Liver (tissue), 8 donors: ENCODE measurements at regions not wholly inside any gene's neighbourhood (a gene's known extent, or its start where the extent isn't known, plus 50 kb on each side); places are given as distances from the start of the nearest gene placed in this dataset.

Source experiments
- DNase-seq: peaks from one replicate; pipeline ENCODE4 v3.0.0-alpha.2; 2017; ENCODE audit warnings: low spot score
- H3K27ac ChIP-seq, 2 donors: one replicate each; pipeline ENCODE4 v1.7.0; 2013; ENCODE audit warnings: inconsistent platforms in 2 of 2, low read length in 2 of 2, control low read depth in 1 of 2, low read depth in 1 of 2, mild to moderate bottlenecking in 1 of 2
- H3K27me3 ChIP-seq, 4 donors: one replicate each; pipeline versions ENCODE4 v1.6.1 to v1.7.0; 2013; ENCODE audit warnings: low read length in 3 of 4, inconsistent platforms in 1 of 4, mild to moderate bottlenecking in 1 of 4, moderate library complexity in 1 of 4; ENCODE audit not compliant: control insufficient read depth in 4 of 4, insufficient read depth in 4 of 4
- H3K36me3 ChIP-seq, 4 donors: one replicate each; pipeline versions ENCODE4 v1.6.1 to v1.7.0; 2013; ENCODE audit warnings: low read length in 3 of 4, mild to moderate bottlenecking in 3 of 4, low read depth in 1 of 4, moderate library complexity in 1 of 4; ENCODE audit not compliant: control insufficient read depth in 4 of 4, insufficient read depth in 3 of 4
- H3K4me1 ChIP-seq, 4 donors: one replicate each; pipeline versions ENCODE4 v1.6.1 to v1.7.0; 2013; ENCODE audit warnings: low read length in 3 of 4, mild to moderate bottlenecking in 3 of 4, moderate library complexity in 1 of 4; ENCODE audit not compliant: control insufficient read depth in 4 of 4, insufficient read depth in 4 of 4
- H3K4me3 ChIP-seq, 3 donors: one replicate each; pipeline versions ENCODE4 v1.6.1 to v1.7.0; 2013; ENCODE audit warnings: low read length in 3 of 3, control low read depth in 1 of 3, low read depth in 1 of 3, mild to moderate bottlenecking in 1 of 3
- H3K9ac ChIP-seq, 2 donors: one replicate each; pipeline ENCODE4 v1.7.0; 2013; ENCODE audit warnings: low read length in 2 of 2, mild to moderate bottlenecking in 2 of 2, moderate library complexity in 2 of 2, control low read depth in 1 of 2, low read depth in 1 of 2
- H3K9me3 ChIP-seq, 4 donors: one replicate each; pipeline versions ENCODE4 v1.6.1 to v1.7.0; 2013; ENCODE audit warnings: low read length in 3 of 4; ENCODE audit not compliant: control insufficient read depth in 4 of 4
- EGR1 ChIP-seq, 2 donors: IDR thresholded peaks; 2 replicates each; pipeline ENCODE4 v1.6.1; 2016 to 2018; ENCODE audit warnings: antibody characterized with exemption in 2 of 2, low read depth in 2 of 2
- FOXA1 ChIP-seq: IDR thresholded peaks from 2 replicates; pipeline ENCODE4 v1.6.1; 2016; ENCODE audit warnings: antibody characterized with exemption
- FOXA2 ChIP-seq: IDR thresholded peaks from 2 replicates; pipeline ENCODE4 v1.6.1; 2016; ENCODE audit warnings: antibody characterized with exemption
- GABPA ChIP-seq, 2 donors: IDR thresholded peaks in 1 of 2; conservative IDR thresholded peaks in 1 of 2; 2 replicates each; pipeline ENCODE4 v1.6.1; 2016; ENCODE audit warnings: antibody characterized with exemption in 2 of 2, mild to moderate bottlenecking in 1 of 2, moderate library complexity in 1 of 2
- HNF4A ChIP-seq, 2 donors: conservative IDR thresholded peaks; 2 replicates each; pipeline ENCODE4 v1.6.1; 2016; ENCODE audit warnings: antibody characterized with exemption in 2 of 2, mild to moderate bottlenecking in 2 of 2
- HNF4G ChIP-seq: IDR thresholded peaks from 2 replicates; pipeline ENCODE4 v1.6.1; 2016; ENCODE audit warnings: antibody characterized with exemption
- JUND ChIP-seq, 2 donors: IDR thresholded peaks; 2 replicates each; pipeline ENCODE4 v1.6.1; 2016; ENCODE audit warnings: antibody characterized with exemption in 2 of 2
- NR2F2 ChIP-seq: IDR thresholded peaks from 2 replicates; pipeline ENCODE4 v1.6.1; 2016; ENCODE audit warnings: antibody characterized with exemption
- RAD21 ChIP-seq, 2 donors: IDR thresholded peaks; 2 replicates each; pipeline ENCODE4 v1.6.1; 2016; ENCODE audit warnings: antibody characterized with exemption in 2 of 2, mild to moderate bottlenecking in 2 of 2
- RXRA ChIP-seq, 2 donors: IDR thresholded peaks; 2 replicates each; pipeline ENCODE4 v1.6.1; 2017 to 2018; ENCODE audit warnings: antibody characterized with exemption in 2 of 2, mild to moderate bottlenecking in 1 of 2
- SP1 ChIP-seq: IDR thresholded peaks from 2 replicates; pipeline ENCODE4 v1.6.1; 2018; ENCODE audit warnings: antibody characterized with exemption, mild to moderate bottlenecking
- TAF1 ChIP-seq: conservative IDR thresholded peaks from 2 replicates; pipeline ENCODE4 v1.6.1; 2016; ENCODE audit warnings: antibody characterized with exemption, mild to moderate bottlenecking
- YY1 ChIP-seq: IDR thresholded peaks from 2 replicates; pipeline ENCODE4 v1.6.1; 2016; ENCODE audit warnings: antibody characterized with exemption, mild to moderate bottlenecking
- WGBS: extraction: QIAGEN DNeasy Blood & Tissue Kit; methylation state at CpG from one replicate; pipeline ENCODE4 v1.1.7; 2013; 5-methylcytosine and 5-hydroxymethylcytosine counted together
- TF ChIP-seq, protein P1 (sequence below): IDR thresholded peaks from 2 replicates; pipeline ENCODE4 v1.6.1; 2016; ENCODE audit warnings: antibody characterized with exemption, mild to moderate bottlenecking
- TF ChIP-seq, protein P2 (sequence below): IDR thresholded peaks from 2 replicates; pipeline ENCODE4 v1.6.1; 2016; ENCODE audit warnings: antibody characterized with exemption
- TF ChIP-seq, protein P3 (sequence below): fragments of 150-350 bp; IDR thresholded peaks from 2 replicates; pipeline ENCODE4 v1.5.1; 2017; ENCODE audit warnings: improper control_type of control experiment, low read depth, low read length; ENCODE audit not compliant: missing input control
- donor health status: healthy.
- donor health status: healthy.
- donor health status: healthy.
- donor health status: healthy.
- donor health status: healthy.

DNA sequence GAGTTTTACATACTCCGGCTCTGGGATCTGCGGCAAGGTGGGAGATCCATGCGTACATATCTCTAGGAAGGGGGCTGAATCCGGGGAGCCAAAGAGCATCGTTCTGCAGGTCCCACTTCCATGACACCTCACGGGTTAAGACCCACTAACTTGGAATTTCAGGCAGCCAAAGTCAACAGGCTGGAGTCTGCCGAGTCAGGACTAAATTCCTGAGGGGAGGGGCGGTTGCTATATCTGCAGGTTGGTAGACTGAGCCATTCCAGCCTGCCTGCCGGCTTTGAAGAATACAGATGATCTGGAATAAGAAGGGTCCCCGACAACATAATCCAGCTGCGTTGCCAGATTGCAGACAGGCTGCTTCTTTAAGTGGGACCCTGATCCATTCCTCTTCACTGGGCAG, 65.4 kb upstream of the PEX5L start:
- WGBS: 42% methylated on average over 11 of the region's 11 CpGs
- no peaks in the 10 kb centered on the region for H3K4me1 ChIP-seq
- peaks cover 0 to 3% (median 0%) of the 10 kb centered on the region in 4 donors for H3K27me3 ChIP-seq
- TF ChIP-seq, protein P1, sequence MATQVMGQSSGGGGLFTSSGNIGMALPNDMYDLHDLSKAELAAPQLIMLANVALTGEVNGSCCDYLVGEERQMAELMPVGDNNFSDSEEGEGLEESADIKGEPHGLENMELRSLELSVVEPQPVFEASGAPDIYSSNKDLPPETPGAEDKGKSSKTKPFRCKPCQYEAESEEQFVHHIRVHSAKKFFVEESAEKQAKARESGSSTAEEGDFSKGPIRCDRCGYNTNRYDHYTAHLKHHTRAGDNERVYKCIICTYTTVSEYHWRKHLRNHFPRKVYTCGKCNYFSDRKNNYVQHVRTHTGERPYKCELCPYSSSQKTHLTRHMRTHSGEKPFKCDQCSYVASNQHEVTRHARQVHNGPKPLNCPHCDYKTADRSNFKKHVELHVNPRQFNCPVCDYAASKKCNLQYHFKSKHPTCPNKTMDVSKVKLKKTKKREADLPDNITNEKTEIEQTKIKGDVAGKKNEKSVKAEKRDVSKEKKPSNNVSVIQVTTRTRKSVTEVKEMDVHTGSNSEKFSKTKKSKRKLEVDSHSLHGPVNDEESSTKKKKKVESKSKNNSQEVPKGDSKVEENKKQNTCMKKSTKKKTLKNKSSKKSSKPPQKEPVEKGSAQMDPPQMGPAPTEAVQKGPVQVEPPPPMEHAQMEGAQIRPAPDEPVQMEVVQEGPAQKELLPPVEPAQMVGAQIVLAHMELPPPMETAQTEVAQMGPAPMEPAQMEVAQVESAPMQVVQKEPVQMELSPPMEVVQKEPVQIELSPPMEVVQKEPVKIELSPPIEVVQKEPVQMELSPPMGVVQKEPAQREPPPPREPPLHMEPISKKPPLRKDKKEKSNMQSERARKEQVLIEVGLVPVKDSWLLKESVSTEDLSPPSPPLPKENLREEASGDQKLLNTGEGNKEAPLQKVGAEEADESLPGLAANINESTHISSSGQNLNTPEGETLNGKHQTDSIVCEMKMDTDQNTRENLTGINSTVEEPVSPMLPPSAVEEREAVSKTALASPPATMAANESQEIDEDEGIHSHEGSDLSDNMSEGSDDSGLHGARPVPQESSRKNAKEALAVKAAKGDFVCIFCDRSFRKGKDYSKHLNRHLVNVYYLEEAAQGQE: no peak
- no peak for TF ChIP-seq HNF4A (conservative IDR thresholded peaks at IDR 0.05)
- TF ChIP-seq TAF1: no peak
- TF ChIP-seq, protein P2, sequence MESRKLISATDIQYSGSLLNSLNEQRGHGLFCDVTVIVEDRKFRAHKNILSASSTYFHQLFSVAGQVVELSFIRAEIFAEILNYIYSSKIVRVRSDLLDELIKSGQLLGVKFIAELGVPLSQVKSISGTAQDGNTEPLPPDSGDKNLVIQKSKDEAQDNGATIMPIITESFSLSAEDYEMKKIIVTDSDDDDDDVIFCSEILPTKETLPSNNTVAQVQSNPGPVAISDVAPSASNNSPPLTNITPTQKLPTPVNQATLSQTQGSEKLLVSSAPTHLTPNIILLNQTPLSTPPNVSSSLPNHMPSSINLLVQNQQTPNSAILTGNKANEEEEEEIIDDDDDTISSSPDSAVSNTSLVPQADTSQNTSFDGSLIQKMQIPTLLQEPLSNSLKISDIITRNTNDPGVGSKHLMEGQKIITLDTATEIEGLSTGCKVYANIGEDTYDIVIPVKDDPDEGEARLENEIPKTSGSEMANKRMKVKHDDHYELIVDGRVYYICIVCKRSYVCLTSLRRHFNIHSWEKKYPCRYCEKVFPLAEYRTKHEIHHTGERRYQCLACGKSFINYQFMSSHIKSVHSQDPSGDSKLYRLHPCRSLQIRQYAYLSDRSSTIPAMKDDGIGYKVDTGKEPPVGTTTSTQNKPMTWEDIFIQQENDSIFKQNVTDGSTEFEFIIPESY: no peak
- TF ChIP-seq EGR1 (IDR thresholded peaks at IDR 0.05; ENCODE audit: low read depth in 2 of 2): no peak
- TF ChIP-seq, protein P3, sequence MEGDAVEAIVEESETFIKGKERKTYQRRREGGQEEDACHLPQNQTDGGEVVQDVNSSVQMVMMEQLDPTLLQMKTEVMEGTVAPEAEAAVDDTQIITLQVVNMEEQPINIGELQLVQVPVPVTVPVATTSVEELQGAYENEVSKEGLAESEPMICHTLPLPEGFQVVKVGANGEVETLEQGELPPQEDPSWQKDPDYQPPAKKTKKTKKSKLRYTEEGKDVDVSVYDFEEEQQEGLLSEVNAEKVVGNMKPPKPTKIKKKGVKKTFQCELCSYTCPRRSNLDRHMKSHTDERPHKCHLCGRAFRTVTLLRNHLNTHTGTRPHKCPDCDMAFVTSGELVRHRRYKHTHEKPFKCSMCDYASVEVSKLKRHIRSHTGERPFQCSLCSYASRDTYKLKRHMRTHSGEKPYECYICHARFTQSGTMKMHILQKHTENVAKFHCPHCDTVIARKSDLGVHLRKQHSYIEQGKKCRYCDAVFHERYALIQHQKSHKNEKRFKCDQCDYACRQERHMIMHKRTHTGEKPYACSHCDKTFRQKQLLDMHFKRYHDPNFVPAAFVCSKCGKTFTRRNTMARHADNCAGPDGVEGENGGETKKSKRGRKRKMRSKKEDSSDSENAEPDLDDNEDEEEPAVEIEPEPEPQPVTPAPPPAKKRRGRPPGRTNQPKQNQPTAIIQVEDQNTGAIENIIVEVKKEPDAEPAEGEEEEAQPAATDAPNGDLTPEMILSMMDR: no peak
- TF ChIP-seq FOXA1: no peak
- TF ChIP-seq GABPA (IDR thresholded peaks at IDR 0.05 in 1 of 2, conservative IDR thresholded peaks at IDR 0.05 in 1 of 2): no peak
- no peak for TF ChIP-seq JUND (IDR thresholded peaks at IDR 0.05)
- no peak for TF ChIP-seq SP1
- no peak for TF ChIP-seq NR2F2
- no peak for TF ChIP-seq RAD21 (IDR thresholded peaks at IDR 0.05)
- TF ChIP-seq YY1: no peak
- no peak for TF ChIP-seq RXRA (IDR thresholded peaks at IDR 0.05)
- peaks cover 0 to 7% (median 0%) of the 10 kb centered on the region in 4 donors for H3K9me3 ChIP-seq
- DNase-seq: no peak
- no peak overlapping the region for H3K9ac ChIP-seq
- H3K27ac ChIP-seq: no peak overlapping the region
- no peaks in the 10 kb centered on the region for H3K36me3 ChIP-seq
- no peak overlapping the region for H3K4me3 ChIP-seq

DNA sequence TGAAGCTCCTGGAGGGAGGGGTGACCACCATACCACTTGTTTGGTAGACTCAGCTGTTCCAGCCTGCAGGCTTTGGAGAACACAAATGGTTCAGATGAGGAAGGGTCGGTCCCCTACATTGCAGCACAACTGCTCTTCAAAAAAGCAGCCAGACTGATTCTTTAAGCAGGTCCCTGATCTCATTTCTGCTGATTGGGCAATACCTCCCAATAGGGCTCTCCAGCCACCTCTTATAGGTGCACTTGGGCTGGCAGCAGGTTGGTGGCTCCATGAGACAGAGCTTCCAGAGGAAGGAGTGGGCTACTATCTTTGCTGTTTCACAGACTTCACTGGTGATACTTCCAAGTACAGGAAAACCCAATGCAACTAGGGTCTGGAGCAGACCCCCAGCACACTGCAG, 65.9 kb upstream of the PEX5L start:
- Histone ChIP-seq H3K4me3 (no peak overlapping the region), H3K9ac (no peak overlapping the region), H3K27ac (no peak overlapping the region), H3K36me3 (no peaks in the 10 kb centered on the region), H3K4me1 (no peaks in the 10 kb centered on the region), H3K27me3 (peaks cover 0 to 3% (median 0%) of the 10 kb centered on the region in 4 donors), H3K9me3 (peaks cover 0 to 7% (median 0%) of the 10 kb centered on the region in 4 donors)
- WGBS: 75% methylated on average over 1 of the region's 1 CpG
- TF ChIP-seq RAD21 (IDR thresholded peaks at IDR 0.05) (no peak), HNF4G (no peak), JUND (IDR thresholded peaks at IDR 0.05) (no peak), RXRA (IDR thresholded peaks at IDR 0.05) (no peak), FOXA2 (no peak), NR2F2 (no peak), GABPA (IDR thresholded peaks at IDR 0.05 in 1 of 2, conservative IDR thresholded peaks at IDR 0.05 in 1 of 2) (no peak), TAF1 (no peak)
- TF ChIP-seq, protein P1: no peak
- TF ChIP-seq, protein P2: no peak
- no peak for DNase-seq
